HG03103 (cell line): ENCODE measurements at regions not wholly inside any gene's neighbourhood (a gene's known extent, or its start where the extent isn't known, plus 50 kb on each side); places are given as distances from the start of the nearest gene placed in this dataset.
"Not testable (repeated sequence)": the region's sequence is repeated elsewhere in the genome, so short reads cannot be mapped to it uniquely, and the experiment has no call there.

Experiments
- ATAC-seq: cut with Tn5 transposase; IDR thresholded peaks from one replicate; pipeline ENCODE4 v1.9.1; 2021; ENCODE audit warnings: low read depth; ENCODE audit not compliant: unreplicated experiment

DNA sequence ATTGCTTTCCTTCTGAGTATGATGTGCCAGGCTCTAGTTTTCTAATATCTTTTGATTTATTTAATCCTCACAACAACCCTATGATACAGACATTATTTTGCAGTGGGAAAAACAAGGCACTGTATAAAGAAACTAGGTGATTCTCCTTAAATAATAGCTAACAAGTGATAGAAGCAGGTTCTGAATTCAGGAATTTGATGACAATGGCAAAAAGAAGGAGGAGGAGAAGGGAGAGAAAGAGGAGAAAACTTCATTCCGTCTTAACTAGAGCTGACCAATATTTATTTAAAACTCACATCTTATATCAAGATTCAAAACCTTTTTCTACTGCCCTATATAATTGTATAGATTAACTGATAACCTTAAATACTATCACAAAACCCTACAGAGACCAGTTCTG lies 1477.1 kb upstream of the PCDH7 start:
- ATAC-seq, result no peak

DNA sequence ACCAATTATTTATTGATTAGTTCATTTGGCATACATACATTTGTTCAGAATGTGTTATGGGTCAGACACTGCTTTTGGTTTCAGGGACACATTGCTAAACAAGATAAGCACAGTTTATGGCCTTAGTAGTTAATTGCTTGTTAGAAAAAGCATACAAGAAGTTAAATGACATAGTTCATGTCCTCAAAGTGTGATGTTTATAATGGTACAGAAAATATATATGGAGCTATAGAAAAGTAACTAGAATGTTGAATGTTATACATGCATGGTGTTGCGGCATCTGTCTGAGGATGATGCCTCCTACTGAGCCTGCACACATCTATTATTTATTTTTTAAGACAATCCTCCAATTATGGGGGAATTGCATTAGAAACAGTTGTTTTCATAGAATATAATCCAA lies 1476.3 kb upstream of the PCDH7 start:
- ATAC-seq, result no peak

DNA sequence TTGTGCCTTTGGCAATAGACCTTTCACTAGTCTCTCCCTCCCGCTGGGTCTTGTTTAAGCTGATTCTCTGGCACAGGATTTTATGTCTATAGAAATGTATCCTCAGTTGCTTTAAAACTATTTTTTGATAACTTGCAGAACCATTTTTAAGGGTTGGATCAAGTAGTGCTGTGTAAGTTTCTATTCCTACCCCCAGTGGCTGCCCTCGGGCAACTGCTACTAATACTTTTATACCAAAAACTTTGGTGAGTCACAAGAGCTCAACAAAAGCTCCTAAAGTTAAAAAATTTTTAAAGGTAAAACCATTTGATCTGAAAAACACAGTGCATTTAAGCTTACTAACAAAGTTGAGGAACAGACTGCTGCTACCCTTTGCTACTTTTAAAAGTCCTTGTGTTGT lies 1460.6 kb upstream of the PCDH7 start:
- no peak for ATAC-seq

DNA sequence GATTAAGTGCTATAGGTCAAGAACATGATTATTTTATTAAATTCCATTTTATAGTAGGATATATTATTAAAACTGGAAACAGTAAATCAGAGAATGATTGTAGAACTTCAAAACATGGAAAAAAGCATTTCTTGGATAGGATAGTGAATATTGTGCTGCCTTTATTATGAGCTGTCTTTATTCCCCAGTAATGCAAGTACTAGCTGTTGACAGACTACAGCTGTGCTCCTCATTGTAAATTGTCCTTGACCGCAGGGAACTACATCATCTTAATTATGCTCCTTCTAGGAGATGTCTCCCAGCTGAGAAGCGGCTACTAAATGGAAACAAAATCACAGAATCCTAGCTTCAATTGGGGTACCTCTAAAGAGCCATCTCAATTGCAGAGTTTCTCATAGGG lies 1457.2 kb upstream of the PCDH7 start:
- no peak for ATAC-seq

DNA sequence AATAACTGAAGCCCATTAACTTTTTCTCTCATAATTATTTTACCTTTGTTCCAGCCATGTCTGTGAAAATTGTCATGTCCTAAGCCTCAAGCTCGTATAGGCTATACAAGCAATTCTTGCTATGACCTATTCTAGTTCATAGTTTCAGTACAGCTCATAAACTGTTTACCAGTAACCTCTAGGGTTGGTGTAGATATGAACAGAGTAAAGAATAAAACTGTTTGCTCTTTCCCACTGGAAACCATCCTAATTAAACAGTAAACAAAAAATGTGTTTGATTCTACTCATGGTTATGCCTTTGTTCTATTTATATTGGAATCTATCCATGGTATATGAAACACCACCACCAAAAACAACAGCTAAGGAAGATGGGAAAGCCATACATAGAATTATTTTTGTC lies 1444.0 kb upstream of the PCDH7 start:
- no peak for ATAC-seq

DNA sequence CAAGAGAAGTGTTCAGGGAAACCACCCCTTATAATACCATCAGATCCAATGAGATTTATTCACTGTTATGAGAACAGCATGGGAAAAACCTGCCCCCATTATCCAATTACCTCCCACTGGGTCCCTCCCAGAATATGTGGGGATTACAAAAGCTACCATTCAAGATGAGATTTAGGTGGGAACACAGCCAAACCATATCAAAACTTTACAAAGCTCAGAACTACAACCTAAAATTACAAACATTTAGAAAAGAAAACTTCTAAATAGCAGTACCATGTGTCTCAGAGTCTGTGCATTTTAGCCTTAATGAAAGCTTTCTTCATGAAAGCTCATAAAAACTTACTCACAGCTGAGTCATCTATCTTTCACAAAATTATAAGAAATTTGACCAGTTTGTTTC lies 1442.8 kb upstream of the PCDH7 start:
- ATAC-seq, result no peak

DNA sequence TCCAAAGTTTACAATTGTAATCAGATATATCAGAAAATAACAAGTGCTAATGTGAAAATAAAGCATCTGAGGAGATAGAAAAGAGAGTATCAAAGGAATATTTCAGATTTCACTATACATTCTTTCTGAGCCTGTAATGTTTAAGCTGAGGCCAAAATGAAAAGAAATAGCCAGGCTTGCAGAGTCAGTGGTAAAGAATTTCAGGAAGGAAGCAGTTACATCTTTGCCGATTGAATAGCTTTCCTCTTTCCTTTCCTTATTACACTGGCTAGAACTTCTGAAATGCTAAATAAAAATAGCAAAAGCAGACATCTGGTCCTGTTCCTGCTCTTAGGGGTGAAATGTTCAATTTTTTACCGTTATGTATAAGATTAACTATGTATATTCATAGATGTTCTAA lies 1441.6 kb upstream of the PCDH7 start:
- no peak for ATAC-seq

DNA sequence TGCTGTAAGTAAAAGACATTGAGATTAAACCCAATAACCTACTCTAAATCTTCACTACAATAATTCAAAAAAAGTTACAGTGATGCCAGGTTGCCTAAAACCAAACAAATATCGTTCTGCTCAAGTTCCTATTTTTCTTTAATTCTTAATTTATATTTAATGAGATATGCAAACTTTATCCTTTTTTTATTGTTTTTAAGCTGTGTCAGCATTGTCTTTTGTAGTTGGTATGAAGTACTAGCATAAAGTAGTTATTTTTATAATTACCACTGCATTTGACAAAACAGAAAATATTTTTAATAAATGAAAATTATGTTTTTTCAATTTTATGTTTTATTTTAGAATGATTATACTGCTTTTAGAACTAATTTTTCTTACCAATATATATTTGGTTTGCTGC lies 1431.1 kb upstream of the PCDH7 start:
- ATAC-seq, result no peak

DNA sequence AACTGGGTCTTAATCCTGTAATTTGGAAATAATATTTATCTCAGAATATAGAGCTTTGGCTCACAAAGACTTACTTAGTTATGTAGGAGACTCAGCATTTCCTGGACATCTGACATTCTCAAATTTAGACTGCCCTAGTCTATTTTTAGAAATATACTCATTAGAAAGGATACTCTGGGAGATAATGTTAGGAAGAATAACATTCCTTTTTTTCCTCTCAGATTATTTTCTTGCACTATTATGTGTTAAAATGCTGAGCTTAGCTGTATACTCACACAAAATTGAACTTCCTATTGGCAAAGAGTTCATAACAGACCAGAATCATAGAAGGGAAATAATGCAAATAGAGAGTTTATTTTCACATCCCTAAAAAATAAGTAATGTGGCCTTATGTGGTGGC lies 1424.9 kb upstream of the PCDH7 start:
- no peak for ATAC-seq

DNA sequence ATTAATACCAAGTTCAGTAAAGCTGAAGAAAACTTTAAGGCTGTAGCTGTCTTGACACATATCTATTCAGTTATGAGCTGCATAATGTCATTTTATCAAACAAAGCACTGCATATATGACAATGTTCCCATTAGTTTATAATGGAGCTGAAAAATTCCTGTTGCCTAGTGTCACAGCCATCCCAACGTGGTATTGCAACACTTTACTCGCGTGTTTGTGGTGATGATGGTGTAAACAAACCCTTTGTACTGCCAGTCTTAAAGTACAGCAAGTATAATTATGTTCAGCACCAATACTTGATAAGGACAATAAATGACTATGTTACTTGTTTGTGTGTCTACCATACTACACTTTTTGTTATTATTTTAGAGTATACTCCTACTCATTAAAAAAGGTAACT lies 1415.6 kb upstream of the PCDH7 start:
- ATAC-seq, result no peak

DNA sequence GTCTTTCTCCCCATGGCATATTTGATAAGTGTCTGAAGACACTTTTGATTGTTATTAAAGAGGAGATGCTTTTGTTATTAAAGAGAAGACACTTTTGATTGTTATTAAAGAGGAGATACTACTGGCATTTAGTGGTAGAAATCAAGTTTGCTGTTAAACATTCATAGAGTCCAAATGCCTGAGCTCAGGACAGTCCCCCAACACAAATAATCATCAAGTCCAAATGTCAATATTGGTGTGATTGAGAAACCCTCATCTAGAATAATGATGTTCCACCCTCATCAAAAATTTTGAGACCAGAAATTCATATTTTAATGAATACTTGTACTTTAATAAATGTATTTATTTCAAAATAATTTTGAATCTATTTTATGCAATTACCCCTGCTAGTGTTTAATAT lies 1412.9 kb upstream of the PCDH7 start:
- no peak for ATAC-seq

DNA sequence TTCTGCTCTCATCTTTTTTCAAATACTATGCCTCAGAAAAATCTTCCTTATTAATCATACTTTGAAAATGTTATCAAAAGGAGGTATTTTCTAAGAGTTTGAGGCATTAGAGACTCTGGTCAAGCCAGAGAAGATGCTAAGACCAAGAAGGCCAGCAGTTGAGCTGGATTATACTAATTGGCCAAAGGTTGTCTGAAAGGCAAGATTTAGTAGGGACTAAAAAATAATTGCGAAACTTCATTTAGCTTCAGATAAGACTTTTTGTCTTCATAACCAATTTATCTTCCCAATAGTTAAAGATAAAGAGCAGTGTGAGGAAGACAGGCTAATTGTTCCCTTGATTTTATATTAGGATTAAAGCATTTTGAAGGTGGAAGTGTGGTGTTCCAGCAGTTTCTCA lies 1412.4 kb upstream of the PCDH7 start:
- no peak for ATAC-seq

DNA sequence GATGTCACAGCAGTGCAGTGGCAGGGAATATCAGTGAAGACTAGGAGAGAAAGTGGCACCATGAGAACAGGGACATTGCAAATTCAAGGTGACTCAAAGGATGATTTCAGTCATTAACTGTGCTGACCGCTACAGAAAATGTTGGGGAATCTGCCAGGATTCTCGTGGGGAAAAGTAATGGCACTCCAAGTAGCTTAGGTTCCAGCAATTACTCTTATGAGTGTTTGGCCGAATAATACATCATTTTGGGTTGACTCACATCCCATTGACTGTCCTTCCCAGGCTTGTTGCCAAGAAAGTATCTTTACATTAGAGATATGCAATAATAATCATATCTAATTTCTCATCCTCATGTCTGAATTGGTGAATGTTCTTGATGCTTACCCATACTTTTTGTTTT lies 1411.1 kb upstream of the PCDH7 start:
- no peak for ATAC-seq

DNA sequence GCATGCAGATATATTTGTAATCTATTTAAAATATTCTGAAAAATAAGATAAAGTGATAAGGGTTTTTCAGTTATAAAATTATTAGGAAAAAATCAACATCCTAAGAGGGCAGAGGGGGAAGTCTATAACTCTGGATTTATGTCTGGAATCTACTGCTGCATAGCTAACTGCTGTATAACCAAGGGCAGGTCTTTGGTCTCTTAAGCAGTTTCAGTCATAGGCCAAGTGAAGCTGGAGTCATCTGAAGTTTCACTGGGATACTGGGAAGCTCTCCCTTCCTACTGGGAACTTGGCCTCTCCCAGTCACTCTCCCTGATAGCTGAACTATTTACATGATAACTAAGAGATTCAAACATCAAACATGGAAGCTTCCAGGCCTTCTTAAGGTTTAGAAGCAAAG lies 1409.9 kb upstream of the PCDH7 start:
- no peak for ATAC-seq

DNA sequence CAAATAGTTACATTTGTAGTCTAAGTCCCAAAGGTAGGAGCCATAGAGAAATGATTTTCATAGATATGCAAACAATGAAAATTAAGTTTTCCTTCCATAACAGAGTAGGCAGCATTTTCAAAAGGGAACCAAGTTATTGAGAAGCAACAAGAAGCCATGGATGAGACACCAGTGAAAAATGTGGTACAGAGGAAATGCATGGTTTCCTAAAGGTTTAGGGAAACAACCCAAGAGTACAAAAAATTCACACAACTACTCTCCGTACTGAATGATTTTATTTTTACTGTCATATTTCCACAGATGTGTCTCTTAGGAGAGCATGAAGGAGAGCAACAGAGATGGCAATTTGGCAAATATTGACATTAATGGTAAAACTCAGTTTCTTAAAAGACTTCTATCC lies 1408.9 kb upstream of the PCDH7 start:
- no peak for ATAC-seq

DNA sequence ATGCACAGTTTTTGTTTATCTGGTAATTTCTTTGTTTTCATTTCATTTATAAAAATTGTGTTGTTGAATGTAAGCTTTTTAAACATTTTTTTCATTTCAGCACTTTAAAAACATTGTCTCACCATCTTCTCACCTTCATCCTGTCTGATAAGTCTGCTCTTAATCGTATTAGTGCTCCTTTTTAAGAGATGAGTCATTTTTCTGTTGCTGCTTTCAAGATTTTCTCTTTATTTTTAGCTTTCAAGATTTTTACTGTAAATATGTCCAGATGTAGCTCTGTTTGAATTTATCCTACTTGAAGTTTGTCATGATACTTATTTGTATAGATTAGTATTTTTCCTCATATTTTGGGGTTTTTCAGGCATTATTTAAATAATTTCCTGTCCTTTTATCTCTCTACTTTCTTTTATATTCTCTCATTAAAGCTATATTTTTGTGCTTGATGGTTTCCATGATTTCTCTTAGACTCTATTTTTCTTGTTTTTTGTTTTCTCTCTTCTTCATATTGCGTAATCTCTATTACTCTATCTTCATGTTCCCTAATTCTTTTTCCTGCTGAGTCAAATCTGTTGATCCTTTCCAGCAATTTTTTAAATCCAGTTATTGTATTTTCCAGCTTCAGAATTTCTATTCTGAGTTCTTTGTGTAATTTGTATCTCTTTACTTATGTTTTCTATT lies 1400.4 kb upstream of the PCDH7 start:
- no peak for ATAC-seq

DNA sequence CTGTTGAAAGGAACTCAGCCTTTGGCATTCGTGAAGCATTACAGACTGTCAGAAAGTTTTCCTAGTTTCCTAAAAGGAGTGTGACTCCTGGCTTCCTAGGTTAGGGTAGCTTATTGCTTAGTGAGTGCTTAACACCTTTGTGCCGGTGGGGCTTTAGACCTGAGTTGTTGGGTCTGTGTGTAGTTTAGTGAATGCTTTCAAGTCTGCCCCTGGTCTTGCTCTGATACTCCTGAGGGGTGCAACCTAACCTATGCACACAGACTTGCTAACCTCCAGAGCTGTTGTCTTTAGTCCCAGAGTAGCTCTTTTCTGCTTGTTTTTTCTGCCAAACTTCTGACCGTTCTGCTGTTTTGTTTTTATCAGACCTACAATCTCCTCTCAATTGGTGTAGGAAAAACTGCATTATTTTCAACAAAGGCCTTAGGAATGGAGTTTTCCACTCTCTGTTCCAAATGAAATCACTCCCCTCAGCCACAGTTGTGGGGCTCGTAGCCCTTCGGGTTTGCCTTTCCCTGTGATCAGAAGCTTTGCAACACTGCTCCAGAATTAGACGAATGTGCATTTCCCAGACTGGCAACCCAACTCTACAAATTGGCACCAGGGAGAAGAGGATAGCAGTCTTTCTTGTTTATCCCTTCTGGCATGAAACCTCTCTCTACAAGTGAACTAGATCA lies 1399.1 kb upstream of the PCDH7 start:
- ATAC-seq, result no peak

DNA sequence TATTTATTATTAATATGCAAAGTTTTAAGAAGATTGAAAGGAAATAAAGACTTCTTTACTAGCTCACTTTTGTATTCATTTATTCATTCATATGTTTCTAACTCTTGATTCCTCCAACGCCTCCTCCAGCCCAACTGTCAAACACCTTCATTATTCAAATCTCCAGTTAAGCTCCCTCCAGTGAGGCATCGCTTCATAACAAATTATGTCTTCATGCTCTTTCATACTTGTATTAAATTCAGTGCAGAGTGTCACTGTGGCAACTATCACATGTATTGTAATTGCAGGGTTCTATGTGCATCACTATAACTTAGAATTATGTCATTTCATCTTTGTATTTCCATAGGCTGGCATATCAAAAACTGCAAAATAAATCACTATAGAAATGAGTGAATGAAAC lies 1394.2 kb upstream of the PCDH7 start:
- no peak for ATAC-seq

DNA sequence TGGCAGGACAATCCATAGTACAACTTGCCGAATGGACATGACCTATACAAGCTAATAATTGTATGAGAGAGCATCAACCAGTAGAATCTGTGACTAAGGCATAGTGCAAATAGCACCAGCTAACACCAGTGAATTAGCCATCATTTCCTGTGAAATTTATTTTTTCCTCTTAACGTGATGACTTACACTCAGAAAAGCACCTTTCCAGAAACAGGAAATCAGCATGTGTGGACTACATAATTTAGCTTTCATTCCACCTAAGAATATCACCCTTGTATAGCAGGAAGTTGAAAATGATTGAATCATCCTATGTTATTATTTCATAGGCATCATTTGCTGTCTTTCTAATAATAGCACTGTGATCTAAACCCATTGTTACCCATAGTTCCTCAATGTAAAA lies 1393.4 kb upstream of the PCDH7 start:
- no peak for ATAC-seq

DNA sequence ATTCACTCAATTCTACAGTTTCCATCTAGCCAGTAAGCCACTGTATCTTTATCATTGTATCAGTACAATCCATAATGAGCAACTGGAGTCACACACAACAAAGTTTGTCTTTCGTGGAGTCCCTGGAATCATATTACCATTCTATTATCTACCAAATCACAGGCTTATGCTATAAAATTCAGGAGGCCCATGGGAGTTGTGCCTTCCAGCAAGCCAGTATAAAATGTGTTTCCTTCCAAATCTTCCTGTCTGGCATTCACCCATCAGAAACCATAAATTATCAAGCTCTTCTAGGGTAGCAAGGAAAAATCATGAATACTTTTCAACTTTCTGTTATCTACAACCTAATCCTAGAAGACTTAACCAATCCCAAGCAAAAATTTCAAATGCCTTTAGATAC lies 1383.3 kb upstream of the PCDH7 start:
- ATAC-seq, result no peak

DNA sequence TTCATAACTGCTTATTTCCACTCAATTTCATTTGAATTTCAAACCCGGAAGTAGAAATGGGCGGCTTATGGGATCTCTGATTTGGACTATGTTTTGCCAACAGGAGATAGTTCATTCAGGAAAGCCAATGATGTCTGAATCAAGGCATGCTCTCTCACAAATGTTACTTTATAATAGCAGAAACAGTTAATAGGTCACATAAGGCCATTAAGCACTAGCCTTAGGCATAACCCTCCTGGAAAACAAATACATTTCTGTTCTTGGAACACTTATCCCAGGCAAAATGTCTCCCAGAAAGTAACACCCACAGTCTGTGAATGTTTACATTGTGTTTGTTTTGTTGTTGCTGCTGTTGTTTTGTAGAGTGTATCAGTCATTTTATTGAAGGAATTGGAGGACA lies 1347.2 kb upstream of the PCDH7 start:
- ATAC-seq, result no peak

DNA sequence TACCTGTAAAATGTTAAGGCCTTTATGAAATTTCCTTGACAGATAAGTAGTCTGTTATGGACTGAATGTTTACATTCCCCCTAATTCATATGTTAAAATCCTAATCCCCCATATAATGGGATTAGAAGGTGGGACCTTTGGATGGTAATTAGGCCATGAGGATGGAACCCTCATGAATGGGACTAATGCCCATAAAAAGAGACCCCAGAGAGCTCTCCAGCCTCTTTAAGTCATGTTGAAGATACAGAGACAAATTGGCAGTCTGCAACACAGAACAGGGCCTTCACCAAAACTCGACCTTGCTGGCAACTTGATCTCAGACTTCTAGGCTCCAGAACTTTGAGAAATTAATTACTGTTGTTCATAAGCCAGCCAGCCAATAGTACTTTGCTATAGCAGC lies 1344.5 kb upstream of the PCDH7 start:
- ATAC-seq, result no peak

DNA sequence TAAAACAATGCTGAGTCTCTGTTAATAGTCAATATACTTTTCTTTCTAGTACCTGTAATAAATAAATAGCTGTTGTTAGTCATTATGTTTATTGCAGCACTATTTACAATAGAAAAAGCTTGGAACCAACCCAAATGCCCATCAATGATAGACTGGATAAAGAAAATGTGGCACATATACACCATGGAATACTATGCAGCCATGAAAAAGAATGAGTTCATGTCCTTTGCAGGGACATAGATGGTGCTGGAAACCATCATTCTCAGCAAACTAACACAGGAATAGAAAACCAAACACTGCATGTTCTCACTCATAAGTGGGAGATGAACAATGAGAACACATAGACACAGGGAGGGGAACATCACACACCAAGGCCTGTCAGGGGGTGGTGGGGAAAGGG lies 1341.9 kb upstream of the PCDH7 start:
- not testable (repeated sequence) for ATAC-seq
